SK-N-SH treated with all-trans-retinoic acid at 6 μM for 48 hours (cell line): ENCODE measurements at regions not wholly inside any gene's neighbourhood (a gene's known extent, or its start where the extent isn't known, plus 50 kb on each side); places are given as distances from the start of the nearest gene placed in this dataset.

ENCODE experiments used
- CSRNP3 ChIP-seq: fragments of 250-450 bp; sonication (Bioruptor Pico); IDR thresholded peaks from 2 replicates; pipeline ENCODE4 v1.5.1; 2021; ENCODE audit warnings: mild to moderate bottlenecking, moderate library complexity
- PATZ1 ChIP-seq: fragments of 250-450 bp; sonication (Bioruptor Pico); IDR thresholded peaks from 2 replicates; pipeline ENCODE4 v1.8.0; 2020; ENCODE audit warnings: mild to moderate bottlenecking, moderate library complexity, borderline replicate concordance
- TOX ChIP-seq: fragments of 250-450 bp; sonication (Bioruptor Pico); IDR thresholded peaks from 2 replicates; pipeline ENCODE4 v1.8.0; 2021; ENCODE audit warnings: mild to moderate bottlenecking, moderate library complexity, borderline replicate concordance
- ZFP3 ChIP-seq: fragments of 250-450 bp; sonication (Bioruptor Pico); IDR thresholded peaks from 2 replicates; pipeline ENCODE4 v1.5.0; 2020; ENCODE audit warnings: mild to moderate bottlenecking, moderate library complexity
- ZNF565 ChIP-seq: fragments of 450-650 bp; formaldehyde crosslinking; conservative IDR thresholded peaks from 2 replicates; pipeline ENCODE4 v1.5.0; 2020; ENCODE audit warnings: low read depth, mild to moderate bottlenecking, moderate library complexity

- no peak for TF ChIP-seq CSRNP3 (CRISPR knock-in tag)
- no peak for TF ChIP-seq PATZ1
- TF ChIP-seq ZFP3, result no peak
- TF ChIP-seq ZNF565 (CRISPR knock-in tag), result no peak
- TF ChIP-seq TOX (CRISPR knock-in tag), result no peak
Observed at GRCh38 chr12:40587421-40587820, 104.8 kb upstream of the CNTN1 start.
